Tibial nerve (tissue), 4 donors: ENCODE measurements at regions not wholly inside any gene's neighbourhood (a gene's known extent, or its start where the extent isn't known, plus 50 kb on each side); places are given as distances from the start of the nearest gene placed in this dataset.

Experiments used
- DNase-seq, 2 donors: peaks; one replicate each; pipeline ENCODE4 v3.0.0-alpha.2; 2019; ENCODE audit warnings: low spot score in 2 of 2
- H3K27ac ChIP-seq, 4 donors: fragments of 200-600 bp; sonication (generic) in 3 of 4; one replicate each; pipeline ENCODE4 v1.5.1; 2017 to 2019; ENCODE audit warnings: mild to moderate bottlenecking in 1 of 4
- H3K27me3 ChIP-seq, 2 donors: fragments of 200-600 bp; sonication (generic) in 1 of 2; one replicate each; pipeline versions ENCODE4 v1.5.1 to v1.6.0; 2017 to 2019
- H3K36me3 ChIP-seq, 3 donors: fragments of 200-600 bp; sonication (generic); one replicate each; pipeline ENCODE4 v1.5.1; 2018 to 2019
- H3K4me1 ChIP-seq, 4 donors: fragments of 200-600 bp; sonication (generic) in 3 of 4; one replicate each; pipeline ENCODE4 v1.5.1; 2017 to 2019
- H3K4me3 ChIP-seq, 4 donors: fragments of 200-600 bp; sonication (generic) in 3 of 4; one replicate each; pipeline ENCODE4 v1.5.1; 2017 to 2019; ENCODE audit warnings: mild to moderate bottlenecking in 1 of 4, moderate library complexity in 1 of 4
- H3K9me3 ChIP-seq, 4 donors: fragments of 200-600 bp; sonication (generic) in 3 of 4; one replicate each; pipeline ENCODE4 v1.5.1; 2017 to 2019
- CTCF ChIP-seq, 5 experiments: fragments of 200-600 bp in 3 of 5; fragments of 450-650 bp in 2 of 5; sonication (generic) in 3 of 5; IDR thresholded peaks; one replicate each; pipeline ENCODE4 v1.5.1; 2016 to 2019; ENCODE audit warnings: antibody characterized with exemption in 5 of 5, mild to moderate bottlenecking in 3 of 5, moderate library complexity in 2 of 5
- EP300 ChIP-seq, 2 donors: sonication (generic); formaldehyde crosslinking; IDR thresholded peaks; one replicate each; pipeline ENCODE4 v1.6.1; 2017; ENCODE audit warnings: antibody characterized with exemption in 2 of 2, mild to moderate bottlenecking in 1 of 2
- POLR2A ChIP-seq, 2 donors: fragments of 450-650 bp; IDR thresholded peaks; one replicate each; pipeline ENCODE4 v1.6.1; 2017; ENCODE audit warnings: antibody characterized with exemption in 2 of 2, mild to moderate bottlenecking in 2 of 2, moderate library complexity in 2 of 2
- WGBS, 2 donors: methylation state at CpG; one replicate each; pipeline ENCODE4 v1.1.5; 2018; 5-methylcytosine and 5-hydroxymethylcytosine counted together

- 42 to 49% methylated on average over 2 of the region's 2 CpGs for WGBS, 2 donors
- H3K27me3 ChIP-seq, result no peaks in the 10 kb centered on the region
- H3K9me3 ChIP-seq, result peaks cover 0 to 21% (median 6%) of the 10 kb centered on the region in 4 donors
- no peaks in the 10 kb centered on the region for H3K36me3 ChIP-seq
- H3K27ac ChIP-seq, result no peak overlapping the region
- H3K4me1 ChIP-seq, result no peaks in the 10 kb centered on the region
- H3K4me3 ChIP-seq, result no peak overlapping the region
- DNase-seq, result no peak
- TF ChIP-seq CTCF (IDR thresholded peaks at IDR 0.05), result no peak
- TF ChIP-seq POLR2A (IDR thresholded peaks at IDR 0.05), result no peak
- TF ChIP-seq EP300 (IDR thresholded peaks at IDR 0.05), result no peak
Observed at GRCh38 chr16:72430121-72430520, 258.2 kb upstream of the PMFBP1 start.

DNA sequence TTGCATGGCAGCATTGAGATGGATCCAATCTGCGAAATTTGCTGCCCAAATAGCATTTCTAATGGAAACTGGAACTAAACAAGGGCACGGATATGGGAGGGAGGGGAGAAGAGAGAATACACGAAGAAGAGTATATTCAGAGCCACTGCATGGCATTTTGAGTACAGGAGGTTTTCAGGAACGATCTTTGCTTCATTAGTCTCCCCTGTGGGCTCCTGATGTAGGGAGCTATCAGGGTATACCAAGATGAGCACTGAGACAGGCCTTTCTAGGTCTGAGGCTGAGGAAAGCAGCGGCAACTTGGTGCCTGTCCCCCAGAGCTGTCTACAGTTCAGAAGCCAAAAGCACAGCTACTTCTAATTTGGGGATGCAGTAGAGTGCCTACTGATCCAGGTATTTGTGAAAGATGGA is 257.7 kb upstream of the PMFBP1 start:
- WGBS, 2 donors, result 75 to 80% methylated on average over 5 of the region's 5 CpGs

DNA sequence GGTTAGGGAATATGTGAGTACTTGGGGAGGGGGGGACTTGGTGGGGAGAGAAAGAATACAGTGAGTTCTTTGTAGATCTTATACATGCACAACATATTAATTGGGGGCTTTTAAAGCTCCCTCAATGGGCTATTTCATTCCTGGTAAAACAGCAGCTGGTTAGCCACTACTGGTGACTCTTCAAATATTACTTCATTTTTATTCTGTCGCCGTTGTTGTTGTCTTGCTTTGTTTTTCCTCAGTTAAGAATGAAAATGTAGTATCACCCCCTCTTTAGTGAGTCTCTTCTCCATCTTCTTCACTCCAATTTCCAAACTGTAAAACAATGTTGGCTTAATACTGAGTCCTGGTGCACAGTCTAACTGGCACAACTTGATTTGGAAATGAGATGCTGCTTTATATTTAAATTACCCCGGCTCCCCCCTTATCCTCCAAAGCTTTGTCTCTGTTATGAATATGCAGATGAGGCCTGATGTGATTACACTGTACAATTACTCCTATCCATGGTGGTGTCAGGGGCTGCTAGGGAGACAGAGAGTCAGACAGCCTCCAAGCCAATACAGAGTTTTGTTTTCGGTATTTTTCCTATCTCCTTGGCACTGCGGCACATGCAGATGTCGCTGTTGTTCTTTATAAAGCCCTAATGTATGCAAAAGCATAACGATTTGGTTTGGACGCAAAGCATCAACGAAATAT is 256.9 kb upstream of the PMFBP1 start:
- Histone ChIP-seq H3K4me1 (no peaks in the 10 kb centered on the region), H3K27me3 (no peaks in the 10 kb centered on the region), H3K4me3 (no peak overlapping the region), H3K36me3 (no peaks in the 10 kb centered on the region), H3K27ac (no peak overlapping the region), H3K9me3 (peaks cover 0 to 8% (median 3%) of the 10 kb centered on the region in 4 donors)
- WGBS, 2 donors, result 48 to 56% methylated on average over 9 of the region's 9 CpGs
- no peak for TF ChIP-seq POLR2A (IDR thresholded peaks at IDR 0.05)
- no peak for TF ChIP-seq CTCF (IDR thresholded peaks at IDR 0.05)
- TF ChIP-seq EP300 (IDR thresholded peaks at IDR 0.05), result no peak
- no peak for DNase-seq

More for the DNA sequence above, 257.7 kb upstream of the PMFBP1 start:
- Histone ChIP-seq H3K27me3 (no peaks in the 10 kb centered on the region), H3K4me1 (no peaks in the 10 kb centered on the region), H3K9me3 (peaks cover 0 to 16% (median 6%) of the 10 kb centered on the region in 4 donors), H3K27ac (no peak overlapping the region), H3K36me3 (no peaks in the 10 kb centered on the region), H3K4me3 (no peak overlapping the region)
- DNase-seq, result no peak
- no peak for TF ChIP-seq EP300 (IDR thresholded peaks at IDR 0.05)

- TF ChIP-seq EP300 (IDR thresholded peaks at IDR 0.05), result no peak
- no peak for TF ChIP-seq CTCF (IDR thresholded peaks at IDR 0.05)
- TF ChIP-seq POLR2A (IDR thresholded peaks at IDR 0.05), result no peak
- 81 to 85% methylated on average over 8 of the region's 8 CpGs for WGBS, 2 donors
Observed at GRCh38 chr16:72427783-72428331, 255.9 kb upstream of the PMFBP1 start.

DNA sequence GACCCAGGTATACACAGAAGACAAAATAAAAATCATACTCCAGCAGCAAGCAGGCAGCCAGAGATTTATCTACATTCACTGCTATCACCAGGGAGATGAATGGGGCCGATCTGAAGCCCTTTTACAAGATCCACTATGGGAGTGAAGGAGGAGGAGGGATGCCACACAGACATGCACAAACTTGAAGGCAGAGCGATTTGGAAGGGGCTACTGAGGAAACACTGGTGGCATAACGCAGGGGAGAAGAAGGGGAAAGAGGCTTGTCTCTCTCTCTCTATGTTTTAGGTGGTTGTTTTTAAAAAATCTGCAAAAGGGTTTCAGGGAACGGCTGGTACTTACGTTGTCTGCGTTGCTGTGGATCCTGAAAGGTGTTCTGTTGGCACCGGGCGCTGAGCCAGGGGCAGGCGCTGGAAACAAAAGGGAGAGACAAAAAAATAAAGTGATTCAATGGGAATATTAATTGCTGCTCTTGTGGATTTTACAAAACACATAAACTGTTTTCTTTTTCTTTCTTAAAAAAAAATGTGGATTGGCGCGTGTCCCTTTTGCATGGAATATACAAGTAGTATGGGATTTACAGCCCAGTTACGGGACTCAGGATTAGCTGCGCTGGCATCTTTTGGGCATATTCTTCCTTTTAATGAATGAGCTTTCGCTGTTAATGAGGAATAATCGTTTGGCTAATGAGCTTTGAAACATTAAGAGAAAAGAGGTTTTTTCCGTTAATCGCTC is 255.3 kb upstream of the PMFBP1 start:
- Histone ChIP-seq H3K4me1 (no peaks in the 10 kb centered on the region), H3K27me3 (no peaks in the 10 kb centered on the region), H3K9me3 (peaks cover 0 to 8% (median 2%) of the 10 kb centered on the region in 4 donors), H3K36me3 (no peaks in the 10 kb centered on the region), H3K4me3 (no peak overlapping the region), H3K27ac (no peak overlapping the region)
- WGBS, 2 donors, result 86 to 90% methylated on average over 17 of the region's 17 CpGs
- TF ChIP-seq EP300 (IDR thresholded peaks at IDR 0.05), result no peak
- no peak for TF ChIP-seq POLR2A (IDR thresholded peaks at IDR 0.05)
- no peak for TF ChIP-seq CTCF (IDR thresholded peaks at IDR 0.05)
- DNase-seq, result no peak

More at GRCh38 chr16:72427783-72428331, 255.9 kb upstream of the PMFBP1 start:
- Histone ChIP-seq H3K27ac (no peak overlapping the region), H3K9me3 (peaks cover 0 to 2% (median 0%) of the 10 kb centered on the region in 4 donors), H3K36me3 (no peaks in the 10 kb centered on the region), H3K4me3 (no peak overlapping the region), H3K4me1 (no peaks in the 10 kb centered on the region), H3K27me3 (no peaks in the 10 kb centered on the region)
- DNase-seq, result no peak
